Skin epidermis (tissue), 12 donors: ENCODE measurements at regions not wholly inside any gene's neighbourhood (a gene's known extent, or its start where the extent isn't known, plus 50 kb on each side); places are given as distances from the start of the nearest gene placed in this dataset.

Experiments used
- H3K27ac ChIP-seq, 21 experiments: fragments of 200-600 bp; sonication (generic) in 11 of 21; one replicate each; pipeline ENCODE4 v1.5.0; 2020; ENCODE audit warnings: mild to moderate bottlenecking in 3 of 21, inconsistent platforms in 2 of 21, moderate library complexity in 2 of 21
- H3K4me3 ChIP-seq, 7 experiments: fragments of 200-600 bp; sonication (generic) in 2 of 7; one replicate each; pipeline ENCODE4 v1.5.0; 2020; ENCODE audit warnings: inconsistent platforms in 2 of 7, mild to moderate bottlenecking in 2 of 7, moderate library complexity in 1 of 7

DNA sequence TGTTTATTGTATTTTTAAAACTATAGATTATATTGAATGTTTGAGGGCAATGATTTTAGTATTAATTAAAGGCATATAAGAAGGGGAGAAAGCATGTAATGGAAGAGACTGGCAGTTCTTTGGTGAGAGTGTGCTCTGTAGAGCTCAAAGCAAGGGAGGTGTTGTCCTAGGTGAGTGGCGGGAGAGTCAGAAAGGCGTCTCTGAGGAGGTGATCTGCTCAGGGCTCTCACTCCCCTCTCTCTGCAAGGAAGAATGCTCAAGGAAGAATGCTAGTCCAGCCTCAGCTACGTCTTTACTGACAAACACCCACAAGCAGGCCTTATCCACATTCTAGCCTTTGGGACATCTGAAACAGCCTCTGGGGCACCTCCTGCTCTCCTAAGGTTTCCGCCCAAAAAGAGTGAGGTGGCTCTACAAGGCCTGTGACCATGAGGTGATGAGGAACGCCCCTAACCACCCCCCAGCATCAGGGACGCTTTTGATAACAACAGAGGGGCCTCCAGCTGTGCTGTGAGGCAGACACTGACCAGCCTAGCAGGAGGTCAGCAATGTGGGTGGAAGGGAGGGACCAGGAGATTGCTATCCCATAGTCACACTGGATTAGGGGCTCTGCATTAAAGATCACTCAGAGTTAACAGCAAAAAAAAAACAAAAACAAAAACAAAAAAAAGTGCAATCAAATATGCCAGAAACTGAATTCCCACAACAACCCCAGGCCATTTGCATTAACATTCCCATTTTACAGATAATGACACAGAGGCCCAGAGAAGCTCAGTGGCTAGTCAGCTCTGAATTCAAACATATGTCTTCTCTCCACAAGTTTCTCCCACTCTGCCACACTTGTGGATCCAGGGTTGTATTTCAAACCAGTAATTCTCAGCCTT lies 202.2 kb upstream of the CTNNB1 start:
- H3K4me3 ChIP-seq: no peak overlapping the region
- no peak overlapping the region for H3K27ac ChIP-seq

DNA sequence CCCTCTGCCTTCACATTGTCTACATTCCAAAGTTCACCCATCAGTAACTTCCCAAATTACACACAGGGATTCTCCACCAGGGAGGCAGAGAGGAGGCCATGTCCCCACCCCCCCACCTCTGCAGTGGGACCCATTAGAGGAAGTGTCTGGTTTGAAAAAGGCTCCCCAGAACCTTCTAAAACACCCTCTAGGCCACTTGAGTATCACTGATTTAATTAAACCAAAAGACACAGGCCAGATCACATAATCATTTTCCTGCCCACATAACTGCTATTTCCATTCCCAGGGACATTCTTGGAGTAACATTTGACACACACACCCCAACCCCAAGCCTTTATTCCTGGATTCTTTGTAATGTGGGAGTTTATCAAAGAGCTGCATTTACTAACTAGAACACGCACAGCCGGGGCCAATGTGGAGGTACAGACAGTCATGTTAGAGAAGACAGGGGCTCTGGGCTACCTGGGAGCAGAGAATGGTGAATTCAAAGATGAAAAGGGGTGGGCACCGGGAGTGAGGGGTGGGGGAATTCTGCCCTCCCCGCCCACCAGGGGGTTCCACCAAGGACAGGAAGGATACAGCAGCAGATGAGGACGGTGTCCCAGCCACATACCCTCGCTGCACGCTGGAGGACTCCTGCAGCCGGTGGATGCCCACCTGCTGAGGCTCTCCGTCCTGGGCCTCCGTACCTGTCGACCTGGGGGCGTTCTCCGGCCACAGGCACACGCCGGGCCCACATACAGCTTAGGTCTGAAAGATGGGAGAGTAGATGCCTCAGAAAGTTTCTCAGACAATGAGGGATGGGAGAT lies 201.4 kb upstream of the CTNNB1 start:
- H3K27ac ChIP-seq: no peak overlapping the region
- H3K4me3 ChIP-seq: no peak overlapping the region

- Histone ChIP-seq H3K27ac (no peak overlapping the region), H3K4me3 (no peak overlapping the region)
Measured at GRCh38 chr3:40999682-41000081, 199.6 kb upstream of the CTNNB1 start.

GRCh38 chr3:41000471-41000870 lies 198.8 kb upstream of the CTNNB1 start:
- Histone ChIP-seq H3K27ac (no peak overlapping the region), H3K4me3 (no peak overlapping the region)

DNA sequence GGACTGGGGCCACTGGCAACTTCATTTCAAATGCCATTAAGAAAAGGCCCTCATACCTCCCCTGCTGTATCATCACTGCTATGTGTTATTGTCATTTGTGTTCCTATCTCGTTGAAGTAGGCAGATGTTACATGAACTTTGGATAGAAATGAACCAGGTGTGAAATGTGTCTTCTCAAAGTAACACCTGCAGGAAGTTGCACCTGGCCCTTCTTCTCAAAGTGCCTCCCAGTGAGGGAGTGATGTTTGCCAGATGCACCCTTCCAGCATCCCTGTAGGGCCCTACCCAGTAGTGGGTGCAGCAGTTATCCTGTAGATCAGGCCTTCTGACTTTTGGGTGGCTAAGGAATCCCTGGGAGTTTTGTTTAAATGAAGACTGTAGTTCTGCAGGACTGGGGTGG lies 197.7 kb upstream of the CTNNB1 start:
- no peak overlapping the region for H3K4me3 ChIP-seq

GRCh38 chr3:41002104-41002503 lies 197.2 kb upstream of the CTNNB1 start:
- Histone ChIP-seq H3K4me3 (no peak overlapping the region), H3K27ac (no peak overlapping the region)

More for the DNA sequence above, 197.7 kb upstream of the CTNNB1 start:
- no peak overlapping the region for H3K27ac ChIP-seq

- H3K27ac ChIP-seq: no peak overlapping the region
- no peak overlapping the region for H3K4me3 ChIP-seq
Measured at GRCh38 chr3:41007399-41007798, 191.9 kb upstream of the CTNNB1 start.

DNA sequence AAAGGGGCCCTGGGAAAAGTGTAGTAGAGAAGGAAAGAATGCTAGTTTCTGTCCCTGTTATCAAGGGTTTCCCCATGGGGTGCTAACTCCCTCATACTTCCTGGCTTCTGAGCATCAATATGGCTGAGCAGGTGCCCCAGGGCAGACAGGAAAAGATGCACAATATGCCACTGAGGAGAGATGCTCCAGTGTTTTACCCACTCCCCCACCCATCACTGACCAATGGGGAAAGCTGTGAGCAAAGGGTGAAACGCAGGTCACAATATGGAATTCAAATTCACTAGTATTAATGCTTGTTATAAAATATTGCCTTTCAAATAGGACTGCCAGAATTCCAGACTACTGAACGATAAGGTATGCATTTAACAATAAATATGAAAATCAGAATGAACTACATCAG lies 187.5 kb upstream of the CTNNB1 start:
- no peak overlapping the region for H3K4me3 ChIP-seq
- H3K27ac ChIP-seq: no peak overlapping the region

DNA sequence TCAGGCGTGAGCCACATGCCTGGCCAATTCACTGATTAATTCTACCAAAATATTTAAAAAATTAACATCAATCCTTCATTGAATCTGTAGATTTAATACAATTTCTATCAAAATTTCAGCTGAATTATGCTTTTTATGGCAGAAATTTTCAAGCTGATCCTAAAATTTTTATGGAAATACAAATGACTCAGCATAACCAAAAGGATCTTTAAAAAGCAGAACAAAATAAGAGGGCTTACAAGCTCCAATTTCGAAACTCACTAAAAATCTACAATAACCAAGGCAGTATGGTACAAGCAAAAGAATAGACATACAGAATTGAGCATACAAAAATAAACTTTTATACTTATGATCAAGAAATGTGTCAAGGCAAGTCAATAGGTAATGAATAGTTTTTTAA lies 180.4 kb upstream of the CTNNB1 start:
- Histone ChIP-seq H3K27ac (no peak overlapping the region), H3K4me3 (no peak overlapping the region)

DNA sequence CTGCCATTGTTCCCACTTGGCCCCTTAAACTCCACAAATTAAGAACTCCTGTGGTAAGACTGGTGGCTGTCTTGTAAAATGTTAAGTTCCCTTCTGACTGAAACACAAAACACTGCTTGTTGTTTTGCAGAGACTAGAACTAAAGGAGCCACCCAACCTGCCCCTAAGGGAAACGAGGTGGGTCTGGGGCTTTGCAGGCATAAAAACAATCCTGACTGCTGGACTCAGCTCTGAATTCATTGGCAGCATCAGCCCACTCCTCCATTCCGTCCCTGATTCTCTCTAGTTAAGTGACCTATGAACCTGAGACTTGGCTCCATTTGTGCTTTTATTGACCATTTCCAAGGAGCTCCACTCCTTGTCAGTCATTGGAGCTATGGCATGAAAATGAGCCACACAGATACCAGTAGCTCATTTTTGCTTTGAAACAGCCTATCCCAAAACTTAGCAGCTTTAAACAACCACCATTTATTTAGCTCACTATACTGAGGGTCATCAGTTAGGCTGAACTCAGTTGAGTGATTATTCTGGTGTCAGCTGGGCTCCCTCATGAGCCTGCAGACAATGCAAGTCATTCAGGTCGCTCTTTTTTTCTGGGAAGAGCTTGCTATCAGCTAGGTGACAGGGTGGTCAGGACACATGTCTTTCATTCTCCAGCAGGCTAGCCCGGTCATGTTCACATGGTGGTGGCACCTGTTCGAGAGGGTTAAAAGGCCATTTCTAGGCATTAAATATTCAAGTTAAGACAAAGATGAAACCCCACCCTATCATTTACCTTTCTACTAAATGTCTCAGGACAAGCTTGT lies 175.1 kb upstream of the CTNNB1 start:
- Histone ChIP-seq H3K27ac (no peak overlapping the region), H3K4me3 (no peak overlapping the region)

- H3K27ac ChIP-seq: no peak overlapping the region
- H3K4me3 ChIP-seq: no peak overlapping the region
Measured at GRCh38 chr3:41026394-41027177, 172.7 kb upstream of the CTNNB1 start.

- Histone ChIP-seq H3K27ac (no peak overlapping the region), H3K4me3 (no peak overlapping the region)
Measured at GRCh38 chr3:41029356-41029755, 169.9 kb upstream of the CTNNB1 start.

- no peak overlapping the region for H3K4me3 ChIP-seq
- H3K27ac ChIP-seq: no peak overlapping the region
Measured at GRCh38 chr3:41030220-41030619, 169.1 kb upstream of the CTNNB1 start.

- Histone ChIP-seq H3K27ac (no peak overlapping the region), H3K4me3 (no peak overlapping the region)
Measured at GRCh38 chr3:41031401-41031800, 167.9 kb upstream of the CTNNB1 start.

DNA sequence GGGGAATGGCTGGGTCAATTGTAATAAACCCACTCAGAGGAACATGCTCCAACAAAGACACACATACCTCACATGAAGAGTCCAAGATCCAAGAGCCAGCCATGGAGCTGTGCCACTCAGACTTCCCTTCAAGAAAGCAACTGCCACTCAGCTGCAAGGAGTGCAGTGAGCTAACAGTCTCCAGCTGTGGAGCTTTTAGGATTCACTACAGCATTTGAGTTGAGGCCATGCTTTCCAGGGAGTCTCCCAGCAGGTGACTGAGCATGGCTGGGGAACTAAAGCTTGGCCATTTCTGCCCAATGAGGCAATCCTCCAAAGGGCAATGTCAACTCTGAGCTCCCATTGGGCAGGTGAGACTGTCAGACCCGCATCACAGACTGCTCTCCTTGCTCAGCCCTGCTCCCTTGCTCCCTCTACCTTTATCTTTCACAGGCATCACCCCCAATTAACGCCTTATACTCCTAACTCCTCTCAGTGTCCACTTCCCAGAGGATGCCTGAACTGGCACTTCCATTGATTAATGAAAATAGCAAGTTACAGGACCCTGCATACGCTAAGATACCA lies 165.3 kb upstream of the CTNNB1 start:
- no peak overlapping the region for H3K4me3 ChIP-seq

GRCh38 chr3:41035456-41036022 lies 163.8 kb upstream of the CTNNB1 start:
- Histone ChIP-seq H3K27ac (no peak overlapping the region), H3K4me3 (no peak overlapping the region)

More for the DNA sequence above, 165.3 kb upstream of the CTNNB1 start:
- H3K27ac ChIP-seq: no peak overlapping the region

DNA sequence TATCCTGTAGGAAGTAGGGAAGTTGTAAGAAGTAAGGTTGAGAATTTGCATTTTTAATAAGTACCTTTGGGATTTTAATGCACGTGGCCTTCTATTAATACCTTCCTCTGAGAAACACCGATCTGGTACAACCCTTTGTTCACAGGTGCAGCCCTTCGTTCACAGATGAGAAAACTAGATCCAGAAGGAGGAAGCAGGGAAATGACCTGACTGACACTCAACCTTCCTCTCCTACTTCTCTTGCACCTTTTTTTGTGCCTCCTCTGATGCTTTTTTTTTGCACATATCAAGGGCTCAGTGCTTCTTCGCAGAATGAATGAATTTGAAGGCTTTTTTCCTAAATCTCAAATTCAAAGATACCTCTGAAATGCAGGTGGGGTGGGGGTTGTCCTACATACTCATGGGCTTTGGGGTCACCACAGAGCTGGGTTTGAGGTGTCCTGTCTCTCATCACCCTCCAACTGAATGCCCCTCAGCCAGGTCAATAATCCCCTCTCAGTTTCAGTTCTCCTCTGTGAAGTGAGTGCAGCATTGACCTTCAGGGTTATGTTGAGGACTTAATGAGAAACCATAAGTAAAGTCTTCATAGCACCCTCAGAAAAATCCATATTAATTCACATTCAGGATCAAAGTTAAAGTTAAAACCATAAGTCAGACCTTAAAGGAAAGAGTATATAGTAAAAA lies 161.5 kb upstream of the CTNNB1 start:
- H3K27ac ChIP-seq: no peak overlapping the region

GRCh38 chr3:41040256-41040655 lies 159.0 kb upstream of the CTNNB1 start:
- Histone ChIP-seq H3K27ac (no peak overlapping the region), H3K4me3 (no peak overlapping the region)

More for the DNA sequence above, 161.5 kb upstream of the CTNNB1 start:
- no peak overlapping the region for H3K4me3 ChIP-seq
